Sigmoid colon (tissue), 4 donors: ENCODE measurements at regions not wholly inside any gene's neighbourhood (a gene's known extent, or its start where the extent isn't known, plus 50 kb on each side); places are given as distances from the start of the nearest gene placed in this dataset.

ENCODE experiments used
- EP300 ChIP-seq, 4 donors: sonication (generic); formaldehyde crosslinking; IDR thresholded peaks; one replicate each; pipeline ENCODE4 v1.6.1; 2017; ENCODE audit warnings: antibody characterized with exemption in 4 of 4
- POLR2A ChIP-seq, 2 donors: fragments of 450-650 bp; IDR thresholded peaks; one replicate each; pipeline ENCODE4 v1.6.1; 2016; ENCODE audit warnings: antibody characterized with exemption in 2 of 2, mild to moderate bottlenecking in 2 of 2, moderate library complexity in 2 of 2
- POLR2AphosphoS5 ChIP-seq, 4 donors: sonication (generic); formaldehyde crosslinking; IDR thresholded peaks; one replicate each; pipeline ENCODE4 v1.6.1; 2017; ENCODE audit warnings: antibody characterized with exemption in 4 of 4
- TF ChIP-seq, protein P1 (sequence below), 4 experiments: fragments of 450-650 bp in 3 of 4; fragments of 200-600 bp in 1 of 4; IDR thresholded peaks; one replicate each; pipeline ENCODE4 v1.5.1; 2016 to 2019; ENCODE audit warnings: antibody characterized with exemption in 4 of 4, mild to moderate bottlenecking in 3 of 4, moderate library complexity in 2 of 4

DNA sequence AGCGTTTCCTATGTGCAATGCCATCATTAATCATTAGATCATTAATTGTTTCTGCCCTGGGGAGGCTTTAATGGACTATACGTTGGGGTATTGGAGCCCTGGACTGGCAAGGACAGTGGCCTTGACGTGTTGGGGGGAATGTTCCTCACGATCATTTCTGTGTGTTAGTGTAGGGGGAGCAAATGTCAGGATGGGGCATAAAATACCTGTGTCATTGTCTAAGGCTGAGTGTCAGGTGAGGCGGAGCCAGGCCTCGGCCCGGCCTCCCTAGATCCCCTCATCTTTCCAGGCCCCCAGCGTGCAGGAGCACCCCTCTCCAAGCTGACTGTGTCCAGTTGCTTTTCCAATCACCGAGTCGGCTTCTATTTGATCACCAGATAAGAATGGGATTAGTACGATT, 346.4 kb upstream of the SHH start:
- TF ChIP-seq POLR2AphosphoS5 (IDR thresholded peaks at IDR 0.05) (no peak), POLR2A (IDR thresholded peaks at IDR 0.05) (no peak), EP300 (IDR thresholded peaks at IDR 0.05) (no peak)
- TF ChIP-seq, protein P1, sequence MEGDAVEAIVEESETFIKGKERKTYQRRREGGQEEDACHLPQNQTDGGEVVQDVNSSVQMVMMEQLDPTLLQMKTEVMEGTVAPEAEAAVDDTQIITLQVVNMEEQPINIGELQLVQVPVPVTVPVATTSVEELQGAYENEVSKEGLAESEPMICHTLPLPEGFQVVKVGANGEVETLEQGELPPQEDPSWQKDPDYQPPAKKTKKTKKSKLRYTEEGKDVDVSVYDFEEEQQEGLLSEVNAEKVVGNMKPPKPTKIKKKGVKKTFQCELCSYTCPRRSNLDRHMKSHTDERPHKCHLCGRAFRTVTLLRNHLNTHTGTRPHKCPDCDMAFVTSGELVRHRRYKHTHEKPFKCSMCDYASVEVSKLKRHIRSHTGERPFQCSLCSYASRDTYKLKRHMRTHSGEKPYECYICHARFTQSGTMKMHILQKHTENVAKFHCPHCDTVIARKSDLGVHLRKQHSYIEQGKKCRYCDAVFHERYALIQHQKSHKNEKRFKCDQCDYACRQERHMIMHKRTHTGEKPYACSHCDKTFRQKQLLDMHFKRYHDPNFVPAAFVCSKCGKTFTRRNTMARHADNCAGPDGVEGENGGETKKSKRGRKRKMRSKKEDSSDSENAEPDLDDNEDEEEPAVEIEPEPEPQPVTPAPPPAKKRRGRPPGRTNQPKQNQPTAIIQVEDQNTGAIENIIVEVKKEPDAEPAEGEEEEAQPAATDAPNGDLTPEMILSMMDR (IDR thresholded peaks at IDR 0.05): no peak
